PFSK-1 (cell line): ENCODE measurements at regions not wholly inside any gene's neighbourhood (a gene's known extent, or its start where the extent isn't known, plus 50 kb on each side); places are given as distances from the start of the nearest gene placed in this dataset.

Experiments used
- FOXP2 ChIP-seq: optimal IDR thresholded peaks from 2 replicates; pipeline ENCODE3; 2011; ENCODE audit warnings: borderline replicate concordance, control low read depth, inconsistent platforms; ENCODE audit not compliant: insufficient read depth; ENCODE audit errors: extremely low read length, extremely low read depth
- POLR2AphosphoS5 ChIP-seq: IDR thresholded peaks from 2 replicates; pipeline ENCODE4 v1.6.1; 2012; ENCODE audit warnings: low read depth, mild to moderate bottlenecking, control low read depth, low read length, moderate library complexity
- SIN3A ChIP-seq: IDR thresholded peaks from 2 replicates; pipeline ENCODE4 v1.6.1; 2012; ENCODE audit warnings: mild to moderate bottlenecking, low read length, moderate library complexity, borderline replicate concordance; ENCODE audit not compliant: insufficient read depth
- TAF1 ChIP-seq: IDR thresholded peaks from 2 replicates; pipeline ENCODE4 v1.6.1; 2012; ENCODE audit warnings: low read length, control low read depth, borderline replicate concordance; ENCODE audit not compliant: insufficient read depth
- TF ChIP-seq, protein P1 (sequence below), 2 experiments: IDR thresholded peaks; 2 replicates each; pipeline versions ENCODE4 v1.6.1 to v1.8.0; 2011 to 2012; ENCODE audit warnings: low read depth in 2 of 2, low read length in 2 of 2, control low read depth in 1 of 2, inconsistent platforms in 1 of 2, mild to moderate bottlenecking in 1 of 2, moderate library complexity in 1 of 2; ENCODE audit not compliant: insufficient read depth in 1 of 2

DNA sequence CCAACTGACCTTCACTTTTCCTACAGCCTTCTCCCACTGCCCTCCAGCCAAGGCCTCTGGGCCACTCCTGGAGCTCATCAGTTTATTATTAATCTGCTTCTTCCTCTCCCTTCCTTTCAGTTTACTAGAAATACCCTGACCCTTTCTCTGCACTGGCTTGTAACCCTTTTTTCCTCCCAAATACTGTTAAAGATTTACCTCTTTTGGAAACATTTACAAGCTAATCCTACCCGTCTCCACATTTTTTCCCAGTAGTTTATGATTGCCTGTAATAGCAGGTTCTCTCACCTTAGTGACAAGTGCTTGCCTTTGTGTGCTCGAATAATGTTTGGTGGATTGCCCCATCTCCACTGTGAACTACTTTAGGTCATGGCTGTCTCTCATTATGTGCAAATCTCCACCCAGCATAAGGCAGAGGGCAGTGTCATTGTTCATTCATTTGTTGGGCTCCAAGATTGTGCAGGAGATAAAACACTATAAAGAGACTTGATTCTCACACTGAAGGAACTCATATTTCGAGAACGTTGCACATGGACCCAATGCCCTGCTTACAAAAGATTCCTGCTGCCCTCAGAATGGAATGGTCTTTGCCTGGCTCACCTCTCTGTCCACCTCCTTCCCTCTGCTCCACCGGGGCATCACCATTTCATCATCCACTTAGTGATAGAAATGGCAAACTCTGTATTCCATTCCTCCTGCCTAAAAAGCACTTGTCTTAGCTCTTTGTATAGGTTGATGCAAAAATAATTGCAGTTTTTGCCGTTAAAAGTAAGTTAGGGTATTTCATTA lies 491.1 kb downstream of the UTRN start:
- TF ChIP-seq POLR2AphosphoS5, result no peak
- TF ChIP-seq TAF1, result no peak
- TF ChIP-seq FOXP2, result no peak
- TF ChIP-seq SIN3A, result no peak
- TF ChIP-seq, protein P1, sequence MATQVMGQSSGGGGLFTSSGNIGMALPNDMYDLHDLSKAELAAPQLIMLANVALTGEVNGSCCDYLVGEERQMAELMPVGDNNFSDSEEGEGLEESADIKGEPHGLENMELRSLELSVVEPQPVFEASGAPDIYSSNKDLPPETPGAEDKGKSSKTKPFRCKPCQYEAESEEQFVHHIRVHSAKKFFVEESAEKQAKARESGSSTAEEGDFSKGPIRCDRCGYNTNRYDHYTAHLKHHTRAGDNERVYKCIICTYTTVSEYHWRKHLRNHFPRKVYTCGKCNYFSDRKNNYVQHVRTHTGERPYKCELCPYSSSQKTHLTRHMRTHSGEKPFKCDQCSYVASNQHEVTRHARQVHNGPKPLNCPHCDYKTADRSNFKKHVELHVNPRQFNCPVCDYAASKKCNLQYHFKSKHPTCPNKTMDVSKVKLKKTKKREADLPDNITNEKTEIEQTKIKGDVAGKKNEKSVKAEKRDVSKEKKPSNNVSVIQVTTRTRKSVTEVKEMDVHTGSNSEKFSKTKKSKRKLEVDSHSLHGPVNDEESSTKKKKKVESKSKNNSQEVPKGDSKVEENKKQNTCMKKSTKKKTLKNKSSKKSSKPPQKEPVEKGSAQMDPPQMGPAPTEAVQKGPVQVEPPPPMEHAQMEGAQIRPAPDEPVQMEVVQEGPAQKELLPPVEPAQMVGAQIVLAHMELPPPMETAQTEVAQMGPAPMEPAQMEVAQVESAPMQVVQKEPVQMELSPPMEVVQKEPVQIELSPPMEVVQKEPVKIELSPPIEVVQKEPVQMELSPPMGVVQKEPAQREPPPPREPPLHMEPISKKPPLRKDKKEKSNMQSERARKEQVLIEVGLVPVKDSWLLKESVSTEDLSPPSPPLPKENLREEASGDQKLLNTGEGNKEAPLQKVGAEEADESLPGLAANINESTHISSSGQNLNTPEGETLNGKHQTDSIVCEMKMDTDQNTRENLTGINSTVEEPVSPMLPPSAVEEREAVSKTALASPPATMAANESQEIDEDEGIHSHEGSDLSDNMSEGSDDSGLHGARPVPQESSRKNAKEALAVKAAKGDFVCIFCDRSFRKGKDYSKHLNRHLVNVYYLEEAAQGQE (IDR thresholded peaks at IDR 0.05; ENCODE audit: insufficient read depth in 1 of 2, low read depth in 2 of 2, low read length in 2 of 2), result no peak

DNA sequence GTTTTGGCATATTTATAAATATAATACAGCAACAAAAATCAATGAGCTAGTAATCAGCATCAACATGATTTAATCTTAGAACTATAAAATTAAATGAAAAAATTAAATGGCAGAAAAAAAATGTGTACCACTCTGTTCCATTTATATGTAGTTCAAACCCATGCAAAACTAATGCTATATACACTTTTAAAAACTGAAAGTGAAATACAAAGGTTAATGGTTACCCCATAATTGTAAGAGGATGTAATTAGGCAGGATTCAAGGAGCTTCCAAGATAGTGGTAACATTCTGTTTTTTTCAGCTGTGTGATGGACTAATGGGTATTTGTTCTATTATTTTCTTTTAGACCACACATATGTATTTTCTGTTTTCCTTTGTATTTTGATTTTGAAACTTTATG lies 492.1 kb downstream of the UTRN start:
- TF ChIP-seq, protein P1 (IDR thresholded peaks at IDR 0.05; ENCODE audit: insufficient read depth in 1 of 2, low read depth in 2 of 2, low read length in 2 of 2), result no peak

DNA sequence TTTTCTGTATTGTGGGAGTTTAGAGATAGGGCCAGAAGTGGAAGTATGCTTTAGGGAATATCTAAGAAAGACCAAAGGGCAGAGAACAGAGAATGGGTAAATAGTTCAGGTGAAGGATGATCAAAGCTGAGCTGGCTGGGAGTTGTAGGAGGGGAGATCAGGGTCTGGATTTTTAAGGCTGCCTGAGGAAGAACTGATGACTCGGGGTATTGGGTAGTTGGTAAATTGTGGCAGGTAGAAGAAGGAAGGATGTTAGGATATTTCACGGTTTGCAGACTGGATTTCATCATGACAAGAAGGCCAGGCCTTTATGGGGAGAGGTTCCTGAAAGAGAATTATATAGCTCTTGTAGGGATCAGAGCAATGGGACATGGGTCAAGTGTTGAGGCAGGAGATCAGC lies 492.9 kb downstream of the UTRN start:
- no peak for TF ChIP-seq SIN3A
- TF ChIP-seq TAF1, result no peak
- no peak for TF ChIP-seq POLR2AphosphoS5
- no peak for TF ChIP-seq FOXP2
- TF ChIP-seq, protein P1 (IDR thresholded peaks at IDR 0.05; ENCODE audit: insufficient read depth in 1 of 2, low read depth in 2 of 2, low read length in 2 of 2), result no peak

DNA sequence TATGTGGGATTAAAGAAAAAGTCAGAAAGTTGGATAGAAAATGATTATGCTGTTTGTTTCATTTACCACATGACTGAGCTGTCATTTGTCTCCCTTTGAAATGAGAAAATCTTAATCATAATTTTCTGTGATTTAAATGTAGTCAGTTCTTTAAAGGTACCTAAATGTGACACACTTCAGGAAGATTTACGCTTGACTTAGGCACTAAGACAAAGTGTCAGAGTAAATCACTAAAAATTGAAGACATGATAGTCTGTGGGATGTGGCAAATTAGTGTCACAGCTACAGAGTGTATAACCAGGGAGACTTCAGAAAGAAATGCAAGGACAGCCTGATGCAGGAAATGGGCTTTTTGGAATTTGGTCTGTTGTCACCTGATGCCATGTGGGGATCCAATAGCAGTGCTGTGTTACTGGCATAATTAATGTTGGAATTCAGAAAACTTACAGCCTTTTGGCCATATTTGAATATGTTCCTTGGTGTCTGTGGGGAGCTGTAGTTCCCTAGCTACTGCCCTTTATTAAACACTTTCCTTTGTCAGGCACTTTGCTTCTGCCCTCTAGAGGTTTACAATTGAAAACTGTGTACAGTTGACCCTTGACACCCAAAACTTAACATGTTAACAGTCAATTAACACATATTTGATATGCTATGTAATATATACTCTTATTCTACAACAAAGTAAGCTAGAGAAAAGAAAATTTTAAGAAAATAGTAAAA lies 493.8 kb downstream of the UTRN start:
- TF ChIP-seq SIN3A (no peak), POLR2AphosphoS5 (no peak), TAF1 (no peak), FOXP2 (no peak)
- TF ChIP-seq, protein P1 (IDR thresholded peaks at IDR 0.05; ENCODE audit: insufficient read depth in 1 of 2, low read depth in 2 of 2, low read length in 2 of 2), result no peak

DNA sequence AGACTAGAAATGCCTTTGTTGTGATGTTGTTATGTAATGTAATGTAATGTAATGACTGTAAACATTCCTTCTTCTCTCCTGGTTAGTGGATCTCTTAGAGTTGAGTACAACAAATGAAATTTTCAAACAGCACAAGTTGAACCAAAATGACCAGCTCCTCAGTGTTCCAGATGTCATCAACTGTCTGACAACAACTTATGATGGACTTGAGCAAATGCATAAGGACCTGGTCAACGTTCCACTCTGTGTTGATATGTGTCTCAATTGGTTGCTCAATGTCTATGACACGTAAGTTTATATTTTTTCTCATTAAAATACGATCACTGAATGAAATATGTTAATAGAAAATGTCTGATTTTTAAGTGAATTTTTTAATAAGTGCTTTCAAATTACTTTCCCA lies 496.7 kb downstream of the UTRN start:
- no peak for TF ChIP-seq FOXP2
- no peak for TF ChIP-seq TAF1
- no peak for TF ChIP-seq SIN3A
- TF ChIP-seq, protein P1 (IDR thresholded peaks at IDR 0.05; ENCODE audit: insufficient read depth in 1 of 2, low read depth in 2 of 2, low read length in 2 of 2), result no peak
- TF ChIP-seq POLR2AphosphoS5, result no peak
